ENCODE measurements at regions not wholly inside any gene's neighbourhood (a gene's known extent, or its start where the extent isn't known, plus 50 kb on each side); places are given as distances from the start of the nearest gene placed in this dataset.

- Histone ChIP-seq H3K9me3 (peaks cover 0 to 14% of the 10 kb centered on the region in 2 donors), H3K27me3 (no peaks in the 10 kb centered on the region), H3K36me3 (no peaks in the 10 kb centered on the region), H3K4me1 (peaks cover 0 to 7% of the 10 kb centered on the region in 2 donors), H3K27ac (no peak overlapping the region), H3K4me3 (no peak overlapping the region)
- ATAC-seq (no peak), DNase-seq (peak in 1 of 4 donors; percentile 53)
- intact Hi-C loops (cut with DNase I), result no loop called here
- TF ChIP-seq CTCF (IDR thresholded peaks at IDR 0.05), result no peak
Measured at GRCh38 chr1:60540141-60540540, 466.6 kb upstream of the C1orf87 start.

GRCh38 chr1:60535713-60536112, 462.1 kb upstream of the C1orf87 start:
- H3K27ac ChIP-seq, result no peak overlapping the region
- no peak for TF ChIP-seq CTCF (IDR thresholded peaks at IDR 0.05)
- H3K36me3 ChIP-seq, result no peaks in the 10 kb centered on the region
- H3K27me3 ChIP-seq, result no peaks in the 10 kb centered on the region
- no peak overlapping the region for H3K4me3 ChIP-seq
- peaks cover 0 to 14% of the 10 kb centered on the region in 2 donors for H3K9me3 ChIP-seq
- intact Hi-C loops (cut with DNase I), result no loop called here
- H3K4me1 ChIP-seq, result no peaks in the 10 kb centered on the region
- DNase-seq (no peak), ATAC-seq (no peak)

GRCh38 chr1:60527567-60527966, 454.0 kb upstream of the C1orf87 start:
- Histone ChIP-seq H3K27ac (no peak overlapping the region), H3K9me3 (no peaks in the 10 kb centered on the region), H3K4me3 (no peak overlapping the region), H3K36me3 (no peaks in the 10 kb centered on the region), H3K4me1 (no peaks in the 10 kb centered on the region), H3K27me3 (no peaks in the 10 kb centered on the region)
- intact Hi-C loops (cut with DNase I), result no loop called here
- no peak for TF ChIP-seq CTCF (IDR thresholded peaks at IDR 0.05)
- no peak for DNase-seq
- ATAC-seq, result peak; percentile 32

GRCh38 chr1:60516996-60517395, 443.4 kb upstream of the C1orf87 start:
- H3K4me3 ChIP-seq, result no peak overlapping the region
- no peak for TF ChIP-seq CTCF (IDR thresholded peaks at IDR 0.05)
- ATAC-seq, result no peak
- H3K36me3 ChIP-seq, result no peaks in the 10 kb centered on the region
- no peak for DNase-seq
- H3K4me1 ChIP-seq, result no peaks in the 10 kb centered on the region
- no peaks in the 10 kb centered on the region for H3K9me3 ChIP-seq
- intact Hi-C loops (cut with DNase I), result no loop called here
- no peak overlapping the region for H3K27ac ChIP-seq
- no peaks in the 10 kb centered on the region for H3K27me3 ChIP-seq

- H3K36me3 ChIP-seq, result no peaks in the 10 kb centered on the region
- no peak for TF ChIP-seq CTCF (IDR thresholded peaks at IDR 0.05)
- H3K9me3 ChIP-seq, result no peaks in the 10 kb centered on the region
- H3K4me1 ChIP-seq, result no peaks in the 10 kb centered on the region
- DNase-seq (no peak), ATAC-seq (no peak)
- intact Hi-C loops (cut with DNase I), result no loop called here
- H3K4me3 ChIP-seq, result no peak overlapping the region
- H3K27ac ChIP-seq, result no peak overlapping the region
- no peaks in the 10 kb centered on the region for H3K27me3 ChIP-seq
Measured at GRCh38 chr1:60510162-60510561, 436.6 kb upstream of the C1orf87 start.

Measured in left lung (tissue), 4 donors.